Karpas-422 (cell line): ENCODE measurements at regions not wholly inside any gene's neighbourhood (a gene's known extent, or its start where the extent isn't known, plus 50 kb on each side); places are given as distances from the start of the nearest gene placed in this dataset.

Source experiments
- DNase-seq: peaks from one replicate; pipeline ENCODE4 v3.0.0-alpha.2; 2015
- H2AFZ ChIP-seq: fragments of 200-600 bp; sonication (generic); 2 replicates; pipeline ENCODE4 v1.6.1; 2014; ENCODE audit warnings: antibody characterized with exemption, low read length, mixed read lengths
- H3K27ac ChIP-seq: fragments of 200-600 bp; sonication (generic); 2 replicates; pipeline ENCODE4 v1.5.1; 2014; ENCODE audit warnings: mild to moderate bottlenecking, low read length, moderate library complexity
- H3K27me3 ChIP-seq: fragments of 200-600 bp; sonication (generic); 2 replicates; pipeline ENCODE4 v1.6.1; 2014; ENCODE audit warnings: low read length, mixed read lengths
- H3K36me3 ChIP-seq: fragments of 200-600 bp; sonication (generic); 2 replicates; pipeline ENCODE4 v1.6.1; 2014; ENCODE audit warnings: low read length, mixed read lengths; ENCODE audit not compliant: insufficient read depth
- H3K4me1 ChIP-seq: fragments of 200-600 bp; sonication (generic); 2 replicates; pipeline ENCODE4 v1.6.1; 2014; ENCODE audit warnings: mild to moderate bottlenecking, low read length, mixed read lengths
- H3K4me2 ChIP-seq: fragments of 200-600 bp; sonication (generic); 2 replicates; pipeline ENCODE4 v1.6.1; 2014; ENCODE audit warnings: low read length, low read depth, mild to moderate bottlenecking; ENCODE audit not compliant: poor library complexity, severe bottlenecking
- H3K4me3 ChIP-seq: fragments of 200-600 bp; sonication (generic); 2 replicates; pipeline ENCODE4 v1.5.1; 2014; ENCODE audit warnings: mild to moderate bottlenecking, antibody characterized with exemption, low read length, mixed read lengths
- H3K79me2 ChIP-seq: fragments of 200-600 bp; sonication (generic); 2 replicates; pipeline ENCODE4 v1.6.1; 2014; ENCODE audit warnings: mild to moderate bottlenecking, low read length, mixed read lengths
- H3K9ac ChIP-seq: fragments of 200-600 bp; sonication (generic); 2 replicates; pipeline ENCODE4 v1.6.0; 2014; ENCODE audit warnings: low read length
- H3K9me2 ChIP-seq: fragments of 200-600 bp; sonication (generic), shearing (Covaris generic); replicated peaks from 2 replicates; pipeline ENCODE4 v1.6.0; 2014; ENCODE audit warnings: mild to moderate bottlenecking, low read length, moderate library complexity; ENCODE audit not compliant: insufficient read depth
- H3K9me3 ChIP-seq: fragments of 300-700, 200-600 bp; sonication (generic); 2 replicates; pipeline ENCODE4 v1.6.1; 2014; ENCODE audit warnings: low read length, mixed read lengths
- H4K20me1 ChIP-seq: fragments of 200-600 bp; sonication (generic); 2 replicates; pipeline ENCODE4 v1.6.1; 2014; ENCODE audit warnings: mild to moderate bottlenecking, antibody characterized with exemption, low read length, low read depth; ENCODE audit not compliant: insufficient read depth

- peak overlapping the region; percentile 78 for H3K4me2 ChIP-seq
- no peaks in the 10 kb centered on the region for H3K9me2 ChIP-seq
- H3K36me3 ChIP-seq, result no peaks in the 10 kb centered on the region
- peak overlapping the region; percentile 99 for H3K27ac ChIP-seq
- DNase-seq, result peak; percentile 94
- peak overlapping the region; percentile 49 for H3K4me3 ChIP-seq
- no peaks in the 10 kb centered on the region for H3K9me3 ChIP-seq
- H3K79me2 ChIP-seq, result no peaks in the 10 kb centered on the region
- peak overlapping the region; percentile 9 for H2AFZ ChIP-seq
- no peaks in the 10 kb centered on the region for H4K20me1 ChIP-seq
- peaks cover 67% of the 10 kb centered on the region for H3K4me1 ChIP-seq
- peak overlapping the region; percentile 77 for H3K9ac ChIP-seq
- H3K27me3 ChIP-seq, result no peaks in the 10 kb centered on the region
Measured at GRCh38 chr14:35985474-35986218, 159.5 kb downstream of the BRMS1L start.

- Histone ChIP-seq H3K4me1 (peaks cover 21% of the 10 kb centered on the region), H3K36me3 (no peaks in the 10 kb centered on the region), H3K27me3 (no peaks in the 10 kb centered on the region), H3K4me3 (no peak overlapping the region), H4K20me1 (no peaks in the 10 kb centered on the region), H3K79me2 (no peaks in the 10 kb centered on the region), H3K9ac (no peak overlapping the region), H3K9me2 (no peaks in the 10 kb centered on the region), H3K27ac (peak overlapping the region; percentile 15), H3K9me3 (no peaks in the 10 kb centered on the region), H3K4me2 (no peak overlapping the region), H2AFZ (peak overlapping the region; percentile 52)
- DNase-seq, result no peak
Measured at GRCh38 chr14:35979531-35979930, 153.4 kb downstream of the BRMS1L start.

GRCh38 chr14:35978561-35978960, 152.4 kb downstream of the BRMS1L start:
- Histone ChIP-seq H3K9me2 (no peaks in the 10 kb centered on the region), H3K36me3 (no peaks in the 10 kb centered on the region), H3K9me3 (no peaks in the 10 kb centered on the region), H2AFZ (no peak overlapping the region), H3K79me2 (no peaks in the 10 kb centered on the region), H3K4me3 (no peak overlapping the region), H3K27me3 (no peaks in the 10 kb centered on the region), H3K4me1 (peaks cover 18% of the 10 kb centered on the region), H3K4me2 (no peak overlapping the region), H4K20me1 (no peaks in the 10 kb centered on the region), H3K27ac (no peak overlapping the region), H3K9ac (no peak overlapping the region)
- DNase-seq, result no peak

GRCh38 chr14:35975814-35976213, 149.7 kb downstream of the BRMS1L start:
- Histone ChIP-seq H3K27ac (no peak overlapping the region), H3K9me3 (no peaks in the 10 kb centered on the region), H3K27me3 (no peaks in the 10 kb centered on the region), H3K4me2 (no peak overlapping the region), H3K36me3 (no peaks in the 10 kb centered on the region), H2AFZ (no peak overlapping the region), H4K20me1 (no peaks in the 10 kb centered on the region), H3K9me2 (no peaks in the 10 kb centered on the region), H3K79me2 (no peaks in the 10 kb centered on the region), H3K4me1 (peaks cover 33% of the 10 kb centered on the region), H3K9ac (no peak overlapping the region), H3K4me3 (no peak overlapping the region)
- DNase-seq, result no peak

GRCh38 chr14:35973770-35974169, 147.6 kb downstream of the BRMS1L start:
- Histone ChIP-seq H3K4me1 (peaks cover 35% of the 10 kb centered on the region), H3K9me3 (no peaks in the 10 kb centered on the region), H3K36me3 (no peaks in the 10 kb centered on the region), H3K9me2 (no peaks in the 10 kb centered on the region), H2AFZ (peak overlapping the region; percentile 86), H3K27ac (peak overlapping the region; percentile 33; the same call in 1 of the 2 replicates), H4K20me1 (no peaks in the 10 kb centered on the region), H3K4me3 (no peak overlapping the region), H3K9ac (no peak overlapping the region), H3K79me2 (no peaks in the 10 kb centered on the region), H3K27me3 (no peaks in the 10 kb centered on the region), H3K4me2 (no peak overlapping the region)
- DNase-seq, result no peak

GRCh38 chr14:35971965-35972630, 146.0 kb downstream of the BRMS1L start:
- DNase-seq, result no peak
- peak overlapping the region; percentile 55 for H3K4me2 ChIP-seq
- H3K36me3 ChIP-seq, result no peaks in the 10 kb centered on the region
- H2AFZ ChIP-seq, result peak overlapping the region; percentile 18
- no peaks in the 10 kb centered on the region for H3K9me2 ChIP-seq
- no peaks in the 10 kb centered on the region for H3K79me2 ChIP-seq
- H3K4me1 ChIP-seq, result peaks cover 35% of the 10 kb centered on the region
- H3K9me3 ChIP-seq, result no peaks in the 10 kb centered on the region
- peak overlapping the region; percentile 17 for H3K4me3 ChIP-seq
- no peaks in the 10 kb centered on the region for H4K20me1 ChIP-seq
- H3K9ac ChIP-seq, result no peak overlapping the region
- peak overlapping the region; percentile 72 for H3K27ac ChIP-seq
- H3K27me3 ChIP-seq, result no peaks in the 10 kb centered on the region

GRCh38 chr14:35969310-35969709, 143.2 kb downstream of the BRMS1L start:
- Histone ChIP-seq H3K4me1 (peaks cover 47% of the 10 kb centered on the region), H2AFZ (peak overlapping the region; percentile 66), H3K27ac (no peak overlapping the region), H3K4me3 (no peak overlapping the region), H4K20me1 (no peaks in the 10 kb centered on the region), H3K9me2 (no peaks in the 10 kb centered on the region), H3K9ac (no peak overlapping the region), H3K79me2 (no peaks in the 10 kb centered on the region), H3K36me3 (no peaks in the 10 kb centered on the region), H3K9me3 (no peaks in the 10 kb centered on the region), H3K27me3 (no peaks in the 10 kb centered on the region), H3K4me2 (no peak overlapping the region)
- DNase-seq, result no peak

GRCh38 chr14:35965400-35965799, 139.3 kb downstream of the BRMS1L start:
- no peaks in the 10 kb centered on the region for H3K36me3 ChIP-seq
- H3K9me2 ChIP-seq, result no peaks in the 10 kb centered on the region
- peaks cover 51% of the 10 kb centered on the region for H3K4me1 ChIP-seq
- no peak overlapping the region; the same call in 1 of the 2 replicates for H3K27ac ChIP-seq
- H3K9me3 ChIP-seq, result no peaks in the 10 kb centered on the region
- H2AFZ ChIP-seq, result peak overlapping the region; percentile 19
- no peak overlapping the region for H3K9ac ChIP-seq
- H3K4me2 ChIP-seq, result no peak overlapping the region
- no peaks in the 10 kb centered on the region for H4K20me1 ChIP-seq
- H3K4me3 ChIP-seq, result no peak overlapping the region
- no peaks in the 10 kb centered on the region for H3K79me2 ChIP-seq
- no peaks in the 10 kb centered on the region for H3K27me3 ChIP-seq
- DNase-seq, result no peak
